HCT116 (cell line): ENCODE measurements at regions not wholly inside any gene's neighbourhood (a gene's known extent, or its start where the extent isn't known, plus 50 kb on each side); places are given as distances from the start of the nearest gene placed in this dataset.

Source experiments
- ATAC-seq: fragments of 200-7000 bp; cut with Tn5 transposase; 2 replicates; pipeline ENCODE4 v1.9.1; 2020; ENCODE audit warnings: mild to moderate bottlenecking, moderate library complexity
- BruUV-seq: library from RNA; stranded (reverse); fragments of 400-500 nt; replicated peaks from 2 replicates; lab custom pipeline; 2021; lab: Mats Ljungman, UMichigan
- CTCF ChIA-PET: fragments of 300-600 bp; sonication (Branson Sonifier 250); formaldehyde crosslinking; loops from one replicate; lab custom pipeline; 2021; ENCODE audit warnings: antibody characterized with exemption; lab: Charles Lee
- POLR2A ChIA-PET: fragments of 300-600, 350-600 bp; sonication (Branson Sonifier 250); formaldehyde crosslinking; loops from one replicate; lab custom pipeline; 2021; ENCODE audit warnings: antibody characterized with exemption; lab: Charles Lee
- RAD21 ChIA-PET, 2 experiments: fragments of 300-600 bp; sonication (Branson Sonifier 250); formaldehyde crosslinking; loops; one replicate each; lab custom pipeline; 2023; ENCODE audit warnings: low total read pairs in 2 of 2; ENCODE audit not compliant: uncharacterized antibody in 2 of 2, unreplicated experiment in 2 of 2, low non-redundant PET in 1 of 2; lab: Charles Lee
- DNase-seq: peaks from one replicate; pipeline ENCODE4 v3.0.0-alpha.2; 2010; ENCODE audit warnings: low read depth, low spot score
- H2AFZ ChIP-seq: fragments of 200-600 bp; shearing (Covaris generic), sonication (generic); 2 replicates; pipeline ENCODE4 v1.6.1; 2017; ENCODE audit warnings: low read depth, mixed run types, mixed read lengths, antibody characterized with exemption, low read length; ENCODE audit not compliant: poor library complexity, severe bottlenecking
- H3K27ac ChIP-seq: 2 replicates; pipeline ENCODE4 v1.5.1; 2012; ENCODE audit warnings: low read depth, low read length
- H3K27me3 ChIP-seq: fragments of 200-600 bp; sonication (generic); 2 replicates; pipeline ENCODE4 v1.6.1; 2016; ENCODE audit warnings: mixed run types, low read length, mixed read lengths; ENCODE audit not compliant: insufficient read depth
- H3K36me3 ChIP-seq, 2 experiments: fragments of 200-500 bp in 1 of 2; fragments of 200-600 bp in 1 of 2; sonication (Bioruptor generic) in 1 of 2; sonication (generic) in 1 of 2; 2 replicates each; pipeline versions ENCODE4 v1.5.1 to v1.6.1; 2014 to 2016; ENCODE audit warnings: low read length in 2 of 2, inconsistent platforms in 1 of 2, mixed read lengths in 1 of 2, mixed run types in 1 of 2; ENCODE audit not compliant: insufficient read depth in 2 of 2, control insufficient read depth in 1 of 2
- H3K4me1 ChIP-seq, 2 experiments: fragments of 200-600 bp in 1 of 2; sonication (generic) in 1 of 2; 2 replicates each; pipeline versions ENCODE4 v1.5.1 to v1.6.1; 2012 to 2017; ENCODE audit warnings: low read length in 2 of 2, inconsistent platforms in 1 of 2, mild to moderate bottlenecking in 1 of 2, mixed read lengths in 1 of 2, mixed run types in 1 of 2, moderate library complexity in 1 of 2; ENCODE audit not compliant: insufficient read depth in 2 of 2, control insufficient read depth in 1 of 2
- H3K4me2 ChIP-seq: fragments of 200-600 bp; sonication (generic); 2 replicates; pipeline ENCODE4 v1.6.1; 2017; ENCODE audit warnings: mixed run types, low read length, mixed read lengths
- H3K4me3 ChIP-seq, 2 experiments: fragments of 200-600 bp in 1 of 2; sonication (generic) in 1 of 2; replicated peaks in 1 of 2; 2 replicates each; pipeline ENCODE4 v1.5.1; 2011 to 2016; ENCODE audit warnings: low read length in 2 of 2, control low read depth in 1 of 2, low read depth in 1 of 2, mild to moderate bottlenecking in 1 of 2, mixed read lengths in 1 of 2, mixed run types in 1 of 2
- H3K79me2 ChIP-seq: fragments of 200-600 bp; sonication (generic); 2 replicates; pipeline ENCODE4 v1.6.1; 2017; ENCODE audit warnings: mild to moderate bottlenecking, mixed run types, low read length, moderate library complexity, mixed read lengths; ENCODE audit not compliant: insufficient read depth
- H3K9ac ChIP-seq: fragments of 200-600 bp; sonication (generic); 2 replicates; pipeline ENCODE4 v1.6.1; 2016; ENCODE audit warnings: low read length, mixed read lengths
- H3K9me2 ChIP-seq: fragments of 200-600 bp; sonication (generic), shearing (Covaris generic); 2 replicates; pipeline ENCODE4 v1.6.1; 2017; ENCODE audit warnings: mixed run types, mild to moderate bottlenecking, moderate library complexity; ENCODE audit not compliant: insufficient read depth
- H3K9me3 ChIP-seq, 2 experiments: fragments of 200-500 bp in 1 of 2; fragments of 200-600 bp in 1 of 2; sonication (Bioruptor generic) in 1 of 2; sonication (generic) in 1 of 2; 2 replicates each; pipeline ENCODE4 v1.6.1; 2014 to 2017; ENCODE audit warnings: low read length in 2 of 2, mixed read lengths in 2 of 2, inconsistent platforms in 1 of 2, low read depth in 1 of 2, mild to moderate bottlenecking in 1 of 2, mixed run types in 1 of 2, moderate library complexity in 1 of 2; ENCODE audit not compliant: control insufficient read depth in 1 of 2, insufficient read depth in 1 of 2
- H4K20me1 ChIP-seq: fragments of 200-600 bp; sonication (generic), shearing (Covaris generic); 2 replicates; pipeline ENCODE4 v1.6.1; 2017; ENCODE audit warnings: mixed run types, mild to moderate bottlenecking, moderate library complexity; ENCODE audit not compliant: insufficient read depth
- EZH2 ChIP-seq: fragments of 200-600 bp; sonication (generic); IDR thresholded peaks from 2 replicates; pipeline ENCODE4 v1.6.1; 2017; ENCODE audit warnings: antibody characterized with exemption, mixed run types
- EZH2phosphoT487 ChIP-seq: fragments of 200-600 bp; IDR thresholded peaks from 2 replicates; pipeline ENCODE4 v1.6.1; 2018; ENCODE audit warnings: antibody characterized with exemption, borderline replicate concordance
- FOSL1 ChIP-seq: IDR thresholded peaks from 2 replicates; pipeline ENCODE4 v1.6.1; 2012; ENCODE audit warnings: low read depth
- RAD21 ChIP-seq: IDR thresholded peaks from 2 replicates; pipeline ENCODE4 v1.6.1; 2012; ENCODE audit warnings: low read depth, mild to moderate bottlenecking
- REST ChIP-seq: IDR thresholded peaks from 2 replicates; pipeline ENCODE4 v1.6.1; 2012; ENCODE audit warnings: low read depth
- TCF7L2 ChIP-seq: IDR thresholded peaks from 2 replicates; pipeline ENCODE4 v1.7.0; 2011; ENCODE audit warnings: borderline replicate concordance, inconsistent platforms; ENCODE audit not compliant: insufficient read depth, insufficient read length; ENCODE audit errors: extremely low read depth
- ZFX ChIP-seq: fragments of 450-650 bp; IDR thresholded peaks from 2 replicates; pipeline ENCODE4 v1.6.1; 2017
- ZNF274 ChIP-seq: fragments of 200-500 bp; sonication (Bioruptor generic); IDR thresholded peaks from 2 replicates; pipeline ENCODE4 v1.6.1; 2014; ENCODE audit warnings: mild to moderate bottlenecking, low read depth, low read length, inconsistent platforms
- intact Hi-C: fragments of 100-400 bp; cut with micrococcal nuclease; formaldehyde crosslinking; loops from 2 replicates; pipeline ENCODE4 v1.10.0; 2022
- TF ChIP-seq, protein P1 (sequence below): IDR thresholded peaks from 2 replicates; pipeline ENCODE4 v1.6.1; 2011; ENCODE audit warnings: mild to moderate bottlenecking, low read length, moderate library complexity; ENCODE audit not compliant: insufficient replicate concordance; ENCODE audit errors: extremely low read depth

GRCh38 chr3:81244231-81244630, 517.2 kb downstream of the GBE1 start:
- Histone ChIP-seq H4K20me1 (no peaks in the 10 kb centered on the region), H3K9ac (no peak overlapping the region), H3K27me3 (no peaks in the 10 kb centered on the region), H3K9me2 (no peaks in the 10 kb centered on the region), H3K27ac (no peak overlapping the region), H3K4me3 (no peak overlapping the region), H3K79me2 (no peaks in the 10 kb centered on the region), H2AFZ (no peak overlapping the region), H3K4me2 (no peak overlapping the region), H3K9me3 (peaks cover 0 to 5% of the 10 kb centered on the region in 2 experiments; a peak in 3 of 4 replicates), H3K36me3 (no peaks in the 10 kb centered on the region), H3K4me1 (no peaks in the 10 kb centered on the region)
- no peak for ATAC-seq
- TF ChIP-seq TCF7L2 (no peak), ZFX (no peak), EZH2 (no peak), RAD21 (no peak), FOSL1 (no peak), REST (no peak), ZNF274 (no peak), EZH2phosphoT487 (no peak)
- TF ChIP-seq, protein P1, sequence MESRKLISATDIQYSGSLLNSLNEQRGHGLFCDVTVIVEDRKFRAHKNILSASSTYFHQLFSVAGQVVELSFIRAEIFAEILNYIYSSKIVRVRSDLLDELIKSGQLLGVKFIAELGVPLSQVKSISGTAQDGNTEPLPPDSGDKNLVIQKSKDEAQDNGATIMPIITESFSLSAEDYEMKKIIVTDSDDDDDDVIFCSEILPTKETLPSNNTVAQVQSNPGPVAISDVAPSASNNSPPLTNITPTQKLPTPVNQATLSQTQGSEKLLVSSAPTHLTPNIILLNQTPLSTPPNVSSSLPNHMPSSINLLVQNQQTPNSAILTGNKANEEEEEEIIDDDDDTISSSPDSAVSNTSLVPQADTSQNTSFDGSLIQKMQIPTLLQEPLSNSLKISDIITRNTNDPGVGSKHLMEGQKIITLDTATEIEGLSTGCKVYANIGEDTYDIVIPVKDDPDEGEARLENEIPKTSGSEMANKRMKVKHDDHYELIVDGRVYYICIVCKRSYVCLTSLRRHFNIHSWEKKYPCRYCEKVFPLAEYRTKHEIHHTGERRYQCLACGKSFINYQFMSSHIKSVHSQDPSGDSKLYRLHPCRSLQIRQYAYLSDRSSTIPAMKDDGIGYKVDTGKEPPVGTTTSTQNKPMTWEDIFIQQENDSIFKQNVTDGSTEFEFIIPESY = no peak
- DNase-seq = no peak
- ChIA-PET POLR2A (no interaction called here), RAD21 (no interaction called here), CTCF (no interaction called here)
- no TSS peak for BruUV-seq
- intact Hi-C loops = no loop called here
